H1 (cell line): ENCODE measurements at regions not wholly inside any gene's neighbourhood (a gene's known extent, or its start where the extent isn't known, plus 50 kb on each side); places are given as distances from the start of the nearest gene placed in this dataset.

ENCODE experiments used
- CTCF ChIA-PET: fragments of 300-600 bp; sonication (Branson Sonifier 250); formaldehyde crosslinking; loops from one replicate; lab custom pipeline; 2021; ENCODE audit not compliant: partially characterized antibody; lab: Charles Lee
- POLR2A ChIA-PET: fragments of 300-600 bp; sonication (Branson Sonifier 250); formaldehyde crosslinking; loops from one replicate; lab custom pipeline; 2021; ENCODE audit warnings: inconsistent platforms; ENCODE audit not compliant: partially characterized antibody; lab: Charles Lee
- DNase-seq, 2 experiments: peaks; one replicate each; pipeline versions ENCODE4 v3.0.0 to v3.0.0-alpha.2; 2010 to 2022; ENCODE audit warnings: low spot score in 2 of 2, low read depth in 1 of 2, mixed read lengths in 1 of 2
- FAIRE-seq: peaks from 2 replicates; lab custom pipeline; 2011; peaks lifted over from hg19 to GRCh38; lab: Jason Lieb, UNC
- H2AFZ ChIP-seq: 2 replicates; pipeline ENCODE4 v1.8.1; 2012; ENCODE audit warnings: low read length, inconsistent platforms
- H2AK5ac ChIP-seq: 2 replicates; pipeline ENCODE4 v1.6.1; 2013; ENCODE audit warnings: low read depth, low read length
- H2BK120ac ChIP-seq: replicated peaks from 2 replicates; pipeline ENCODE3; 2013; ENCODE audit warnings: low read depth, low read length, inconsistent platforms
- H2BK12ac ChIP-seq: 2 replicates; pipeline ENCODE4 v1.6.1; 2013; ENCODE audit warnings: low read depth, low read length
- H2BK15ac ChIP-seq: 2 replicates; pipeline ENCODE4 v1.6.1; 2013; ENCODE audit warnings: low read length
- H2BK20ac ChIP-seq: 2 replicates; pipeline ENCODE4 v1.6.1; 2013; ENCODE audit warnings: low read length
- H2BK5ac ChIP-seq: 2 replicates; pipeline ENCODE4 v1.6.1; 2013; ENCODE audit warnings: low read depth, low read length
- H3K14ac ChIP-seq: 2 replicates; pipeline ENCODE4 v1.6.1; 2013; ENCODE audit warnings: inconsistent platforms; ENCODE audit not compliant: insufficient read length
- H3K18ac ChIP-seq: 2 replicates; pipeline ENCODE4 v1.6.1; 2013; ENCODE audit warnings: low read length; ENCODE audit errors: extremely low read depth
- H3K23ac ChIP-seq: 2 replicates; pipeline ENCODE4 v1.6.1; 2013; ENCODE audit warnings: inconsistent platforms; ENCODE audit not compliant: insufficient read length
- H3K23me2 ChIP-seq: 2 replicates; pipeline ENCODE4 v1.6.1; 2013; ENCODE audit warnings: low read depth, low read length
- H3K27ac ChIP-seq: 2 replicates; pipeline ENCODE4 v1.6.1; 2011; ENCODE audit warnings: low read depth, low read length, inconsistent platforms
- H3K27me3 ChIP-seq, 4 experiments: replicated peaks in 1 of 4; 1 replicate in 1 of 4; 2 replicates in 3 of 4; pipeline versions ENCODE4 v1.6.1 to v1.8.1; 2011 to 2013; ENCODE audit warnings: low read length in 3 of 4, mild to moderate bottlenecking in 3 of 4, inconsistent platforms in 2 of 4, mixed read lengths in 2 of 4, moderate library complexity in 1 of 4; ENCODE audit not compliant: control insufficient read depth in 3 of 4, insufficient read depth in 3 of 4; ENCODE audit errors: extremely low read depth in 1 of 4
- H3K36me3 ChIP-seq, 4 experiments: 2 replicates each; pipeline versions ENCODE4 v1.6.1 to v1.8.1; 2011 to 2013; ENCODE audit warnings: mild to moderate bottlenecking in 4 of 4, low read length in 3 of 4, moderate library complexity in 2 of 4, control low read depth in 1 of 4, inconsistent platforms in 1 of 4; ENCODE audit not compliant: insufficient read depth in 4 of 4, control insufficient read depth in 2 of 4
- H3K4ac ChIP-seq: replicated peaks from 2 replicates; pipeline ENCODE3; 2013; ENCODE audit warnings: low read length, low read depth, mixed read lengths, inconsistent platforms; ENCODE audit not compliant: insufficient read length
- H3K4me1 ChIP-seq, 4 experiments: replicated peaks in 1 of 4; 1 replicate in 1 of 4; 2 replicates in 3 of 4; pipeline versions ENCODE4 v1.6.1 to v1.8.1; 2011 to 2013; ENCODE audit warnings: low read length in 3 of 4, inconsistent platforms in 2 of 4, mixed read lengths in 1 of 4; ENCODE audit not compliant: insufficient read depth in 4 of 4, control insufficient read depth in 3 of 4
- H3K4me2 ChIP-seq, 2 experiments: 2 replicates each; pipeline versions ENCODE4 v1.6.1 to v1.8.1; 2011 to 2013; ENCODE audit warnings: low read depth in 2 of 2, low read length in 2 of 2, control low read depth in 1 of 2, inconsistent platforms in 1 of 2, mild to moderate bottlenecking in 1 of 2; ENCODE audit not compliant: insufficient read depth in 1 of 2
- H3K4me3 ChIP-seq, 4 experiments: fragments of 200-600, 300-600 bp in 1 of 4; sonication (generic), shearing (Covaris generic), sonication (Bioruptor Twin) in 1 of 4; 2 replicates each; pipeline versions ENCODE4 v1.5.1 to v1.8.1; 2011 to 2016; ENCODE audit warnings: low read length in 4 of 4, low read depth in 3 of 4, control low read depth in 2 of 4, inconsistent platforms in 2 of 4, mild to moderate bottlenecking in 2 of 4, mixed read lengths in 1 of 4, moderate library complexity in 1 of 4; ENCODE audit not compliant: insufficient read depth in 2 of 4; ENCODE audit errors: extremely low read depth in 1 of 4
- H3K56ac ChIP-seq: replicated peaks from 2 replicates; pipeline ENCODE3; 2013; ENCODE audit warnings: low read depth, mild to moderate bottlenecking, mixed read lengths, low read length, inconsistent platforms; ENCODE audit not compliant: insufficient read length
- H3K79me1 ChIP-seq: 2 replicates; pipeline ENCODE4 v1.6.1; 2013; ENCODE audit warnings: low read depth, low read length, control low read depth
- H3K79me2 ChIP-seq, 2 experiments: 2 replicates each; pipeline versions ENCODE4 v1.6.1 to v1.8.1; 2012 to 2013; ENCODE audit warnings: low read length in 2 of 2, mild to moderate bottlenecking in 2 of 2, inconsistent platforms in 1 of 2; ENCODE audit not compliant: insufficient read depth in 2 of 2, control insufficient read depth in 1 of 2
- H3K9ac ChIP-seq, 4 experiments: replicated peaks in 1 of 4; 1 replicate in 1 of 4; 2 replicates in 3 of 4; pipeline versions ENCODE4 v1.6.1 to v1.8.1; 2011 to 2013; ENCODE audit warnings: low read depth in 3 of 4, low read length in 3 of 4, control low read depth in 2 of 4, mild to moderate bottlenecking in 2 of 4, moderate library complexity in 2 of 4, inconsistent platforms in 1 of 4; ENCODE audit errors: extremely low read depth in 1 of 4
- H3K9me3 ChIP-seq, 2 experiments: 2 replicates each; pipeline versions ENCODE4 v1.6.1 to v1.8.1; 2012 to 2013; ENCODE audit warnings: mild to moderate bottlenecking in 2 of 2, moderate library complexity in 2 of 2, control low read depth in 1 of 2, inconsistent platforms in 1 of 2, low read depth in 1 of 2, low read length in 1 of 2, mixed read lengths in 1 of 2; ENCODE audit not compliant: insufficient read depth in 2 of 2
- H4K20me1 ChIP-seq, 2 experiments: replicated peaks in 1 of 2; 2 replicates each; pipeline versions ENCODE3 to v1.8.1; 2011 to 2013; ENCODE audit warnings: inconsistent platforms in 2 of 2, low read length in 2 of 2, mild to moderate bottlenecking in 1 of 2; ENCODE audit not compliant: insufficient read depth in 2 of 2, control insufficient read depth in 1 of 2
- H4K5ac ChIP-seq: 2 replicates; pipeline ENCODE4 v1.6.1; 2013; ENCODE audit warnings: low read length, low read depth, mixed read lengths, inconsistent platforms; ENCODE audit not compliant: insufficient read length
- H4K8ac ChIP-seq: 2 replicates; pipeline ENCODE4 v1.8.0; 2013; ENCODE audit warnings: mild to moderate bottlenecking, moderate library complexity, low read length, inconsistent platforms; ENCODE audit not compliant: insufficient read depth; ENCODE audit errors: extremely low read depth
- H4K91ac ChIP-seq: replicated peaks from 2 replicates; pipeline ENCODE3; 2013; ENCODE audit warnings: low read length, mixed read lengths, inconsistent platforms; ENCODE audit not compliant: insufficient read length
- E2F6 ChIP-seq: IDR thresholded peaks from 2 replicates; pipeline ENCODE4 v1.6.1; 2012; ENCODE audit warnings: inconsistent platforms
- JUND ChIP-seq: IDR thresholded peaks from 2 replicates; pipeline ENCODE4 v1.6.1; 2011; ENCODE audit warnings: mild to moderate bottlenecking, improper control_type of control experiment, low read length
- KDM4A ChIP-seq: IDR thresholded peaks from one replicate; pipeline ENCODE4 v1.7.1; 2012; ENCODE audit warnings: low read depth, mild to moderate bottlenecking, moderate library complexity, low read length, inconsistent platforms; ENCODE audit not compliant: severe bottlenecking
- WGBS, 2 experiments: shearing (Covaris generic) in 1 of 2; methylation state at CpG; one replicate each; pipeline versions ENCODE4 v1.1.6 to v1.1.7; 2013 to 2015; ENCODE audit warnings: low lambda C conversion rate in 2 of 2, mixed read lengths in 2 of 2, inconsistent platforms in 1 of 2, low coverage in 1 of 2, missing lambda C conversion rate in 1 of 2; ENCODE audit not compliant: insufficient replicate concordance in 2 of 2, insufficient coverage in 1 of 2, insufficient read length in 1 of 2; ENCODE audit errors: extremely low coverage in 1 of 2, missing lambda C conversion rate in 1 of 2; 5-methylcytosine and 5-hydroxymethylcytosine counted together

DNA sequence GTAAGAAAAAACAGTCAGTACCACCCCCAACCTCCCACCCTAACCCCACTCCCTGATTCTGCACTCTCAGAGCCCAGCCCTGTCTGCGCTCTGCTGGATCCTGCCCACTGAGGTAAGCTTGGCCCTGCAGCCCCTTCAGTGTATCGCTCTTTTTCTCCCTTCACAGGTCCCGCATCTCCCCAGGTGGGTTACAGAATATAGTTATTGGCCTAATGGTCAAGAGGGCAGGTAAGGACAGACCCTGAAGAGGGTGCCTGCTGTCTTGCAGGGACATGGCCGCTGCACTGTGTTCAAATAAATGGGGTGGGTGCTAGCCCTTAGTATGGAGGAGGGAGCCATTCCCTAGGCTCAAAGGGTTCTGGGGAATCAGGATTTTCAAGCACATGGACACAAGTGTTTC, 135.7 kb downstream of the ADSS2 start:
- H2BK15ac ChIP-seq = no peak overlapping the region; the same call in 1 of the 2 replicates
- WGBS, 2 experiments = 84% methylated on average over 4 of the region's 4 CpGs; no CpG with 5 or more reads in 1 of the 2 experiments
- H2AK5ac ChIP-seq = no peak overlapping the region
- no peaks in the 10 kb centered on the region for H3K27me3 ChIP-seq
- no peak overlapping the region for H2BK20ac ChIP-seq
- no peaks in the 10 kb centered on the region for H3K36me3 ChIP-seq
- H3K4me1 ChIP-seq = no peaks in the 10 kb centered on the region
- H4K20me1 ChIP-seq = no peaks in the 10 kb centered on the region
- H3K4ac ChIP-seq = no peak overlapping the region
- H3K23me2 ChIP-seq = no peaks in the 10 kb centered on the region; the same call in 1 of the 2 replicates
- no peak overlapping the region for H2BK120ac ChIP-seq
- POLR2A ChIA-PET = no interaction called here
- H4K8ac ChIP-seq = no peak overlapping the region
- no peak overlapping the region for H3K4me3 ChIP-seq
- no peak overlapping the region for H4K5ac ChIP-seq
- CTCF ChIA-PET = interaction anchor here (1.3 kb wide), 1 partner anchor 18 kb away, joined by 4 read pairs; no protein-coding TSS in a partner anchor
- no peak overlapping the region for H3K18ac ChIP-seq
- no peak overlapping the region for H4K91ac ChIP-seq
- H3K79me2 ChIP-seq = no peaks in the 10 kb centered on the region
- no peak overlapping the region for H3K56ac ChIP-seq
- no peak for FAIRE-seq
- no peaks in the 10 kb centered on the region for H3K79me1 ChIP-seq
- H3K27ac ChIP-seq = no peak overlapping the region
- H2BK5ac ChIP-seq = no peak overlapping the region
- H3K9ac ChIP-seq = no peak overlapping the region
- no peak overlapping the region for H3K23ac ChIP-seq
- no peak overlapping the region for H3K4me2 ChIP-seq
- H2AFZ ChIP-seq = no peak overlapping the region
- no peak for DNase-seq
- H3K9me3 ChIP-seq = no peaks in the 10 kb centered on the region
- no peak overlapping the region for H2BK12ac ChIP-seq
- TF ChIP-seq KDM4A = no peak
- no peak for TF ChIP-seq E2F6
- no peak for TF ChIP-seq JUND
- H3K14ac ChIP-seq = no peak overlapping the region
